ENCODE measurements at regions not wholly inside any gene's neighbourhood (a gene's known extent, or its start where the extent isn't known, plus 50 kb on each side); places are given as distances from the start of the nearest gene placed in this dataset.

DNA sequence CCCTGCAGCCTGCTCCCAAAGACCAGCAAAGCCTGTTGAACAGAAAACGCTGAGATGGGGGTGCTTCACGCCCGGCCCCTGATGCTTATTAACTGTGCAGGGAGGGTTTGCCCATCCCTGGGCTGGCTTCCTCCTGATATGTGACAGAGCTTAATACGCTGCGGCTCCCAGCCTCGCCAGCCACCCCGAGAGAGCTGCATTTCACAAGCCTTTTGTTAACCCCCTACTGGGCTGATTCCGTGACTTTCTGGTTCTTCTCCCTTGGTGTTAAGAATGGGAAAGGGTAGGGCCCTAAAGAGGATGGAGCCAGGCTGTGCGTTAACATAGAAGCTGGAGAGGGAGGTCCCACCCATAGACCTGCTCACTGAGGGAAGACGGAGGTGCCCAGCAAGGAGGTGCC, 211.8 kb downstream of the ENGASE start:
- H3K36me3 Mint-ChIP-seq (ENCODE audit: low read depth): no peaks in the 10 kb centered on the region
- ChIA-PET CTCF (no interaction called here), POLR2A (no interaction called here)
- no peaks in the 10 kb centered on the region for H3K4me1 Mint-ChIP-seq (ENCODE audit: low read depth)
- H3K4me3 Mint-ChIP-seq: no peak overlapping the region
- TF ChIP-seq CTCF (IDR thresholded peaks at IDR 0.05): no peak
- intact Hi-C loops (cut with micrococcal nuclease): no loop called here
- no peak for DNase-seq
- H3K27ac Mint-ChIP-seq: no peak overlapping the region
- no peak for ATAC-seq
- no peaks in the 10 kb centered on the region for H3K9me3 Mint-ChIP-seq
- H3K27me3 Mint-ChIP-seq: no peaks in the 10 kb centered on the region

DNA sequence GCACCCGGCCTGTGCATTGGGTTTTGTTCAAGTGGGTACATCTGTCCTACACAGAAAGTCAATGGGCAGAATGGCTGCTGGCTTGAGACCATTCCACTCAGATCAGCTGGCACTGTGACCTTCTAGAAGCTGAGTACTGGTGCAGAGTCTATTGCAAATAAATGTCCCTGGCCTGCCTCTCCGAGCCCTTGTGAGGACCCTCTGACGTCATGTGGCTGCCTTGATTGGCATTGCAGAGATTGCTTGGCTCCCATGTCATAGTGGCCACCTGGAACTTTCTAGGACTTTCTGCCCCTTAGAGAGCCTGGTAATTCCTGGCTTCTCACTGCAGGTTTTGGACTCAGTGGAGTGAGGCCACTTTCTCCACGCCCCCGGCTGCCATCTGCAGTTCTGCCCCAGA, 211.3 kb downstream of the ENGASE start:
- Mint-ChIP-seq H3K36me3 (ENCODE audit: low read depth) (no peaks in the 10 kb centered on the region), H3K4me1 (ENCODE audit: low read depth) (no peaks in the 10 kb centered on the region), H3K27ac (no peak overlapping the region), H3K4me3 (no peak overlapping the region), H3K27me3 (no peaks in the 10 kb centered on the region), H3K9me3 (no peaks in the 10 kb centered on the region)
- CTCF ChIA-PET: no interaction called here
- TF ChIP-seq CTCF (IDR thresholded peaks at IDR 0.05): no peak
- POLR2A ChIA-PET: no interaction called here
- no peak for ATAC-seq
- DNase-seq: no peak
- intact Hi-C loops (cut with micrococcal nuclease): no loop called here

DNA sequence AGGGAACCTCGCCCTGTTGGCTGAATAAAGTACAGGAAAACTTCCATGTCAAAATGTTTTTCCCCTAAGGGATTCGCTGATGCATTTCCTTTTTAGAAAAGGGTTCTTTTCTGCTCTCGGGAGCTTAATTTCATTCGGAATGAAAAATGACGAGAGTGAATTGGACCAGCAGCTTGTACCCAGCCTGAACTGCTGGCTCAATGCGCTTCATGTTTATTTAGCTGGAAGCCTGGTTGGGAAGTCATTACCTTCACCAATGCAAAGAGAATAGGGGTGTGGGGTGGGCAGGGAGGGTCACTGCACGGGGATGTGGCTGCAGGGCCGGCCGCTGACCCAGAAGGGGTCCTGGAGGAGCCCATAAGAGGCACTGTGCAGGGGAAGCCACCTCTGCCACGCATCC, 207.7 kb downstream of the ENGASE start:
- H3K4me3 Mint-ChIP-seq: no peak overlapping the region

DNA sequence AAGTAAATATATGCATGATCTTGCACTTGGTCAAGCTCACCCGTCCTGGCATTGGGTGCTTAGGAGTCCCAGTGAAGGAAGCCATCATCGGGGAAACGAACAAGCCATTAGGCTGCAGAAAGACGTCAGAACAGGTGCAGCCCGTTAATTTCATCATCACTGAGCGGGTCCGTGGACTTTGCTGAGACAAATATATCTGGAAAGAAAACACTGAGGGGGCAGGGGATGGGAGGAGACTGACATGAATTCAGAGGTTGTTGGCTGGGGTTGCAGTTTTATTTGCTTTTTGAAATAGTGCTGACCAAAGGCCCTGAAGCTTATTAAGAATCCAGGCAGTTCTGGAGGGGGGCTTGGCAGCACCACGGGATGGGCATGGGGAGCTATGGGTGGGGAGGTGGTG, 207.2 kb downstream of the ENGASE start:
- ATAC-seq (no peak), DNase-seq (no peak)
- Mint-ChIP-seq H3K27me3 (no peaks in the 10 kb centered on the region), H3K36me3 (ENCODE audit: low read depth) (no peaks in the 10 kb centered on the region), H3K4me1 (ENCODE audit: low read depth) (no peaks in the 10 kb centered on the region), H3K27ac (no peak overlapping the region), H3K9me3 (no peaks in the 10 kb centered on the region), H3K4me3 (no peak overlapping the region)
- POLR2A ChIA-PET: no interaction called here
- CTCF ChIA-PET: interaction anchor here (0.8 kb wide), 1 partner anchor 112 kb away, joined by 4 read pairs; no protein-coding TSS in a partner anchor
- intact Hi-C loops (cut with micrococcal nuclease): no loop called here
- TF ChIP-seq CTCF (IDR thresholded peaks at IDR 0.05): no peak

More for the DNA sequence above, 207.7 kb downstream of the ENGASE start:
- no peak for ATAC-seq
- Mint-ChIP-seq H3K9me3 (no peaks in the 10 kb centered on the region), H3K27ac (no peak overlapping the region), H3K36me3 (ENCODE audit: low read depth) (no peaks in the 10 kb centered on the region), H3K4me1 (ENCODE audit: low read depth) (no peaks in the 10 kb centered on the region), H3K27me3 (no peaks in the 10 kb centered on the region)
- ChIA-PET CTCF (interaction anchor here (0.9 kb wide), 2 partner anchors 109 to 110 kb away, joined by 3 to 4 read pairs; no protein-coding TSS in a partner anchor), POLR2A (no interaction called here)
- no peak for DNase-seq
- TF ChIP-seq CTCF (IDR thresholded peaks at IDR 0.05): no peak
- intact Hi-C loops (cut with micrococcal nuclease): no loop called here

GRCh38 chr17:79280866-79281572, 206.4 kb downstream of the ENGASE start:
- Mint-ChIP-seq H3K9me3 (no peaks in the 10 kb centered on the region), H3K27ac (no peak overlapping the region), H3K36me3 (ENCODE audit: low read depth) (no peaks in the 10 kb centered on the region), H3K4me1 (ENCODE audit: low read depth) (no peaks in the 10 kb centered on the region), H3K27me3 (no peaks in the 10 kb centered on the region), H3K4me3 (no peak overlapping the region)
- no peak for DNase-seq
- intact Hi-C loops (cut with micrococcal nuclease): no loop called here
- POLR2A ChIA-PET: no interaction called here
- no peak for TF ChIP-seq CTCF (IDR thresholded peaks at IDR 0.05)
- no peak for ATAC-seq
- CTCF ChIA-PET: interaction anchor here (0.8 kb wide), 1 partner anchor 112 kb away, joined by 4 read pairs; no protein-coding TSS in a partner anchor
